Glutamatergic neuron (in vitro differentiated cells): ENCODE measurements at regions not wholly inside any gene's neighbourhood (a gene's known extent, or its start where the extent isn't known, plus 50 kb on each side); places are given as distances from the start of the nearest gene placed in this dataset.

ENCODE experiments used
- DNase-seq: peaks from one replicate; pipeline ENCODE4 v3.0.0; 2022
- H3K27ac Mint-ChIP-seq: one replicate; pipeline ENCODE4 v1.8.0; 2020; ENCODE audit warnings: mild to moderate bottlenecking, mixed read lengths, inconsistent platforms; ENCODE audit not compliant: unreplicated experiment
- H3K27me3 Mint-ChIP-seq: one replicate; pipeline ENCODE4 v1.8.0; 2020; ENCODE audit warnings: mild to moderate bottlenecking, moderate library complexity, mixed read lengths, inconsistent platforms; ENCODE audit not compliant: unreplicated experiment
- H3K36me3 Mint-ChIP-seq: one replicate; pipeline ENCODE4 v1.8.0; 2020; ENCODE audit warnings: mild to moderate bottlenecking, mixed read lengths, inconsistent platforms; ENCODE audit not compliant: unreplicated experiment
- H3K4me1 Mint-ChIP-seq: one replicate; pipeline ENCODE4 v1.8.0; 2020; ENCODE audit warnings: mild to moderate bottlenecking, low read depth, mixed read lengths, inconsistent platforms; ENCODE audit not compliant: unreplicated experiment
- H3K4me3 Mint-ChIP-seq: one replicate; pipeline ENCODE4 v1.8.0; 2020; ENCODE audit warnings: mild to moderate bottlenecking, mixed read lengths, inconsistent platforms; ENCODE audit not compliant: unreplicated experiment
- H3K9me3 Mint-ChIP-seq: one replicate; pipeline ENCODE4 v1.8.0; 2020; ENCODE audit warnings: mild to moderate bottlenecking, moderate library complexity, mixed read lengths, inconsistent platforms; ENCODE audit not compliant: unreplicated experiment
- TF ChIP-seq, protein P1 (sequence below): fragments of 200-600 bp; sonication (generic); IDR thresholded peaks from one replicate; pipeline ENCODE4 v1.5.0; 2021; ENCODE audit not compliant: partially characterized antibody, unreplicated experiment

DNA sequence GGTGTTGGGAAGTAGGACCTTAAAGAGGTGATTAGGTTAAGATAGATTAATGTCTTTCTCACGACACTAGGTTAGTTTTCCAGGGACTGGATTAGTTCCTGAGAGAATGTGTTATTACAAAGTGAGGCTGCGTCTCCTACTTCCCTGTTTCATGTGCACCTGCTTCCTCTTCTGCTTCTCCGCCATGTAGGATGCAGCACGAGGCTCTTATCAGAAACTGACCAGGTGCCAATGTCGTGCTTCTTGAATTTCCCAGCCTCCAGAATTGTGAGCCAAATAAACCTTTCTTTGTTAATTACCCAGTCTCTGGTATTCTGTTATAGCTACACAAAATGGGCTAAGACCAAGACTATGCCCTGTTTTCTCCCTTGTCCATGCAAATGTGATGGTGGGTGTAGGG is 152.2 kb upstream of the LMO4 start:
- Mint-ChIP-seq H3K4me1 (no peaks in the 10 kb centered on the region), H3K27ac (no peak overlapping the region), H3K27me3 (no peaks in the 10 kb centered on the region), H3K4me3 (no peak overlapping the region), H3K9me3 (peaks cover 2% of the 10 kb centered on the region), H3K36me3 (no peaks in the 10 kb centered on the region)
- no peak for DNase-seq
- TF ChIP-seq, protein P1, sequence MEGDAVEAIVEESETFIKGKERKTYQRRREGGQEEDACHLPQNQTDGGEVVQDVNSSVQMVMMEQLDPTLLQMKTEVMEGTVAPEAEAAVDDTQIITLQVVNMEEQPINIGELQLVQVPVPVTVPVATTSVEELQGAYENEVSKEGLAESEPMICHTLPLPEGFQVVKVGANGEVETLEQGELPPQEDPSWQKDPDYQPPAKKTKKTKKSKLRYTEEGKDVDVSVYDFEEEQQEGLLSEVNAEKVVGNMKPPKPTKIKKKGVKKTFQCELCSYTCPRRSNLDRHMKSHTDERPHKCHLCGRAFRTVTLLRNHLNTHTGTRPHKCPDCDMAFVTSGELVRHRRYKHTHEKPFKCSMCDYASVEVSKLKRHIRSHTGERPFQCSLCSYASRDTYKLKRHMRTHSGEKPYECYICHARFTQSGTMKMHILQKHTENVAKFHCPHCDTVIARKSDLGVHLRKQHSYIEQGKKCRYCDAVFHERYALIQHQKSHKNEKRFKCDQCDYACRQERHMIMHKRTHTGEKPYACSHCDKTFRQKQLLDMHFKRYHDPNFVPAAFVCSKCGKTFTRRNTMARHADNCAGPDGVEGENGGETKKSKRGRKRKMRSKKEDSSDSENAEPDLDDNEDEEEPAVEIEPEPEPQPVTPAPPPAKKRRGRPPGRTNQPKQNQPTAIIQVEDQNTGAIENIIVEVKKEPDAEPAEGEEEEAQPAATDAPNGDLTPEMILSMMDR, result no peak

GRCh38 chr1:87178441-87178840 is 150.2 kb upstream of the LMO4 start:
- DNase-seq, result no peak
- Mint-ChIP-seq H3K27me3 (no peaks in the 10 kb centered on the region), H3K9me3 (peaks cover 2% of the 10 kb centered on the region), H3K36me3 (no peaks in the 10 kb centered on the region), H3K4me3 (no peak overlapping the region), H3K27ac (no peak overlapping the region), H3K4me1 (no peaks in the 10 kb centered on the region)
- TF ChIP-seq, protein P1, result no peak

GRCh38 chr1:87179076-87179810 is 149.4 kb upstream of the LMO4 start:
- Mint-ChIP-seq H3K27me3 (no peaks in the 10 kb centered on the region), H3K9me3 (peaks cover 2% of the 10 kb centered on the region), H3K36me3 (no peaks in the 10 kb centered on the region), H3K4me1 (no peaks in the 10 kb centered on the region), H3K27ac (no peak overlapping the region), H3K4me3 (no peak overlapping the region)
- TF ChIP-seq, protein P1, result no peak
- no peak for DNase-seq

- TF ChIP-seq, protein P1, result no peak
- Mint-ChIP-seq H3K27me3 (no peaks in the 10 kb centered on the region), H3K36me3 (no peaks in the 10 kb centered on the region), H3K4me3 (no peak overlapping the region), H3K27ac (no peak overlapping the region), H3K9me3 (peaks cover 2% of the 10 kb centered on the region), H3K4me1 (no peaks in the 10 kb centered on the region)
- DNase-seq, result no peak
Observed at GRCh38 chr1:87179851-87180519, 148.7 kb upstream of the LMO4 start.

GRCh38 chr1:87180682-87181081 is 148.0 kb upstream of the LMO4 start:
- TF ChIP-seq, protein P1, result no peak
- Mint-ChIP-seq H3K4me1 (no peaks in the 10 kb centered on the region), H3K4me3 (no peak overlapping the region), H3K9me3 (no peaks in the 10 kb centered on the region), H3K27ac (no peak overlapping the region), H3K27me3 (no peaks in the 10 kb centered on the region), H3K36me3 (no peaks in the 10 kb centered on the region)
- DNase-seq, result no peak
